ENCODE measurements at regions not wholly inside any gene's neighbourhood (a gene's known extent, or its start where the extent isn't known, plus 50 kb on each side); places are given as distances from the start of the nearest gene placed in this dataset.

- ATAC-seq: no peak
- Mint-ChIP-seq H3K36me3 (ENCODE audit: low read depth) (no peaks in the 10 kb centered on the region), H3K27me3 (ENCODE audit: low read depth) (no peaks in the 10 kb centered on the region), H3K27ac (no peak overlapping the region), H3K9me3 (ENCODE audit: insufficient read depth) (no peaks in the 10 kb centered on the region), H3K4me3 (no peak overlapping the region), H3K4me1 (ENCODE audit: low read depth) (no peaks in the 10 kb centered on the region)
- CTCF ChIA-PET: no interaction called here
- no peak for DNase-seq
- POLR2A ChIA-PET: no interaction called here
Measured at GRCh38 chr4:151527699-151528098, 118.7 kb downstream of the FHIP1A start.

- ATAC-seq: no peak
- Mint-ChIP-seq H3K36me3 (ENCODE audit: low read depth) (no peaks in the 10 kb centered on the region), H3K27ac (no peak overlapping the region), H3K4me3 (no peak overlapping the region), H3K9me3 (ENCODE audit: insufficient read depth) (no peaks in the 10 kb centered on the region), H3K4me1 (ENCODE audit: low read depth) (no peaks in the 10 kb centered on the region), H3K27me3 (ENCODE audit: low read depth) (no peaks in the 10 kb centered on the region)
- ChIA-PET CTCF (no interaction called here), POLR2A (no interaction called here)
- no peak for DNase-seq
Measured at GRCh38 chr4:151529187-151529586, 120.2 kb downstream of the FHIP1A start.

GRCh38 chr4:151530230-151530629 is 121.3 kb downstream of the FHIP1A start:
- Mint-ChIP-seq H3K4me3 (no peak overlapping the region), H3K4me1 (ENCODE audit: low read depth) (no peaks in the 10 kb centered on the region), H3K27me3 (ENCODE audit: low read depth) (no peaks in the 10 kb centered on the region), H3K9me3 (ENCODE audit: insufficient read depth) (no peaks in the 10 kb centered on the region), H3K36me3 (ENCODE audit: low read depth) (no peaks in the 10 kb centered on the region), H3K27ac (no peak overlapping the region)
- ATAC-seq (no peak), DNase-seq (no peak)
- CTCF ChIA-PET: interaction anchor here (1.0 kb wide), 1 partner anchor 74 kb away, joined by 3 read pairs; no protein-coding TSS in a partner anchor
- POLR2A ChIA-PET: no interaction called here

GRCh38 chr4:151530783-151531182 is 121.8 kb downstream of the FHIP1A start:
- no peak for DNase-seq
- H3K4me1 Mint-ChIP-seq (ENCODE audit: low read depth): no peaks in the 10 kb centered on the region
- ATAC-seq: no peak
- POLR2A ChIA-PET: no interaction called here
- CTCF ChIA-PET: interaction anchor here (1.0 kb wide), 1 partner anchor 73 kb away, joined by 3 read pairs; no protein-coding TSS in a partner anchor
- H3K4me3 Mint-ChIP-seq: no peak overlapping the region
- H3K36me3 Mint-ChIP-seq (ENCODE audit: low read depth): no peaks in the 10 kb centered on the region
- H3K9me3 Mint-ChIP-seq (ENCODE audit: insufficient read depth): no peaks in the 10 kb centered on the region
- H3K27ac Mint-ChIP-seq: no peak overlapping the region
- no peaks in the 10 kb centered on the region for H3K27me3 Mint-ChIP-seq (ENCODE audit: low read depth)

GRCh38 chr4:151532001-151532708 is 123.2 kb downstream of the FHIP1A start:
- POLR2A ChIA-PET: no interaction called here

GRCh38 chr4:151534195-151534594 is 125.2 kb downstream of the FHIP1A start:
- Mint-ChIP-seq H3K4me3 (no peak overlapping the region), H3K36me3 (ENCODE audit: low read depth) (no peaks in the 10 kb centered on the region), H3K4me1 (ENCODE audit: low read depth) (no peaks in the 10 kb centered on the region), H3K27ac (no peak overlapping the region), H3K27me3 (ENCODE audit: low read depth) (peaks cover 7% of the 10 kb centered on the region), H3K9me3 (ENCODE audit: insufficient read depth) (no peaks in the 10 kb centered on the region)
- POLR2A ChIA-PET: no interaction called here
- CTCF ChIA-PET: no interaction called here
- ATAC-seq (no peak), DNase-seq (no peak)

More at GRCh38 chr4:151532001-151532708, 123.2 kb downstream of the FHIP1A start:
- Mint-ChIP-seq H3K4me3 (no peak overlapping the region), H3K27me3 (ENCODE audit: low read depth) (peaks cover 3% of the 10 kb centered on the region), H3K36me3 (ENCODE audit: low read depth) (no peaks in the 10 kb centered on the region), H3K9me3 (ENCODE audit: insufficient read depth) (no peaks in the 10 kb centered on the region), H3K27ac (no peak overlapping the region), H3K4me1 (ENCODE audit: low read depth) (no peaks in the 10 kb centered on the region)
- ATAC-seq: no peak
- DNase-seq: no peak
- CTCF ChIA-PET: no interaction called here

GRCh38 chr4:151535366-151535765 is 126.4 kb downstream of the FHIP1A start:
- H3K4me3 Mint-ChIP-seq: no peak overlapping the region
- H3K27ac Mint-ChIP-seq: no peak overlapping the region
- ChIA-PET POLR2A (no interaction called here), CTCF (no interaction called here)
- ATAC-seq (no peak), DNase-seq (no peak)
- H3K27me3 Mint-ChIP-seq (ENCODE audit: low read depth): peaks cover 7% of the 10 kb centered on the region
- H3K9me3 Mint-ChIP-seq (ENCODE audit: insufficient read depth): no peaks in the 10 kb centered on the region
- H3K4me1 Mint-ChIP-seq (ENCODE audit: low read depth): peaks cover 2% of the 10 kb centered on the region
- no peaks in the 10 kb centered on the region for H3K36me3 Mint-ChIP-seq (ENCODE audit: low read depth)

- no peak overlapping the region for H3K27ac Mint-ChIP-seq
- POLR2A ChIA-PET: no interaction called here
- H3K4me3 Mint-ChIP-seq: no peak overlapping the region
- ATAC-seq (no peak), DNase-seq (no peak)
- CTCF ChIA-PET: no interaction called here
- H3K36me3 Mint-ChIP-seq (ENCODE audit: low read depth): no peaks in the 10 kb centered on the region
- no peaks in the 10 kb centered on the region for H3K9me3 Mint-ChIP-seq (ENCODE audit: insufficient read depth)
- H3K27me3 Mint-ChIP-seq (ENCODE audit: low read depth): peaks cover 10% of the 10 kb centered on the region
- peaks cover 2% of the 10 kb centered on the region for H3K4me1 Mint-ChIP-seq (ENCODE audit: low read depth)
Measured at GRCh38 chr4:151537687-151538086, 128.7 kb downstream of the FHIP1A start.

- no peak for DNase-seq
- Mint-ChIP-seq H3K27me3 (ENCODE audit: low read depth) (peaks cover 10% of the 10 kb centered on the region), H3K4me1 (ENCODE audit: low read depth) (peaks cover 2% of the 10 kb centered on the region), H3K4me3 (no peak overlapping the region), H3K27ac (no peak overlapping the region), H3K36me3 (ENCODE audit: low read depth) (no peaks in the 10 kb centered on the region), H3K9me3 (ENCODE audit: insufficient read depth) (no peaks in the 10 kb centered on the region)
- CTCF ChIA-PET: no interaction called here
- POLR2A ChIA-PET: no interaction called here
- no peak for ATAC-seq
Measured at GRCh38 chr4:151538963-151539362, 130.0 kb downstream of the FHIP1A start.

- no peak for ATAC-seq
- H3K27me3 Mint-ChIP-seq (ENCODE audit: low read depth): peaks cover 10% of the 10 kb centered on the region
- H3K4me1 Mint-ChIP-seq (ENCODE audit: low read depth): peaks cover 2% of the 10 kb centered on the region
- no peaks in the 10 kb centered on the region for H3K36me3 Mint-ChIP-seq (ENCODE audit: low read depth)
- DNase-seq: no peak
- ChIA-PET CTCF (no interaction called here), POLR2A (no interaction called here)
- H3K27ac Mint-ChIP-seq: no peak overlapping the region
- no peaks in the 10 kb centered on the region for H3K9me3 Mint-ChIP-seq (ENCODE audit: insufficient read depth)
- H3K4me3 Mint-ChIP-seq: no peak overlapping the region
Measured at GRCh38 chr4:151540728-151541388, 131.9 kb downstream of the FHIP1A start.

- ChIA-PET CTCF (no interaction called here), POLR2A (no interaction called here)
- no peaks in the 10 kb centered on the region for H3K36me3 Mint-ChIP-seq (ENCODE audit: low read depth)
- H3K27ac Mint-ChIP-seq: no peak overlapping the region
- H3K4me3 Mint-ChIP-seq: no peak overlapping the region
- H3K9me3 Mint-ChIP-seq (ENCODE audit: insufficient read depth): no peaks in the 10 kb centered on the region
- peaks cover 7% of the 10 kb centered on the region for H3K27me3 Mint-ChIP-seq (ENCODE audit: low read depth)
- ATAC-seq (no peak), DNase-seq (no peak)
- H3K4me1 Mint-ChIP-seq (ENCODE audit: low read depth): peaks cover 2% of the 10 kb centered on the region
Measured at GRCh38 chr4:151541389-151542071, 132.6 kb downstream of the FHIP1A start.

- Mint-ChIP-seq H3K4me1 (ENCODE audit: low read depth) (no peaks in the 10 kb centered on the region), H3K4me3 (no peak overlapping the region), H3K9me3 (ENCODE audit: insufficient read depth) (peaks cover 11% of the 10 kb centered on the region), H3K27ac (no peak overlapping the region), H3K27me3 (ENCODE audit: low read depth) (peaks cover 3% of the 10 kb centered on the region), H3K36me3 (ENCODE audit: low read depth) (peaks cover 2% of the 10 kb centered on the region)
- CTCF ChIA-PET: no interaction called here
- POLR2A ChIA-PET: no interaction called here
- ATAC-seq (no peak), DNase-seq (no peak)
Measured at GRCh38 chr4:151548708-151549107, 139.7 kb downstream of the FHIP1A start.
